Left lung (tissue), 4 donors: ENCODE measurements at regions not wholly inside any gene's neighbourhood (a gene's known extent, or its start where the extent isn't known, plus 50 kb on each side); places are given as distances from the start of the nearest gene placed in this dataset.

ENCODE experiments used
- ATAC-seq: fragments of 200-7000 bp; cut with Tn5 transposase; one replicate; pipeline ENCODE4 v1.9.1; 2020; ENCODE audit warnings: moderate library complexity
- DNase-seq, 4 donors: peaks; one replicate each; pipeline ENCODE4 v3.0.0-alpha.2; 2013 to 2020
- H3K27ac ChIP-seq, 2 donors: fragments of 200-600 bp; sonication (generic) in 1 of 2; one replicate each; pipeline versions ENCODE4 v1.5.0 to v1.8.0; 2020 to 2021
- H3K27me3 ChIP-seq, 2 donors: fragments of 200-600 bp; sonication (generic) in 1 of 2; one replicate each; pipeline versions ENCODE4 v1.5.0 to v1.8.0; 2020 to 2021
- H3K36me3 ChIP-seq, 2 donors: fragments of 200-600 bp; sonication (generic) in 1 of 2; one replicate each; pipeline versions ENCODE4 v1.5.0 to v1.8.0; 2020 to 2021
- H3K4me1 ChIP-seq, 2 donors: fragments of 200-600 bp; one replicate each; pipeline ENCODE4 v1.8.0; 2021
- H3K4me3 ChIP-seq, 2 donors: fragments of 200-600 bp; sonication (generic) in 1 of 2; one replicate each; pipeline versions ENCODE4 v1.5.0 to v1.8.0; 2020 to 2021; ENCODE audit warnings: mild to moderate bottlenecking in 1 of 2
- H3K9me3 ChIP-seq, 2 donors: fragments of 200-600 bp; sonication (generic) in 1 of 2; one replicate each; pipeline versions ENCODE4 v1.5.0 to v1.8.0; 2020 to 2021
- CTCF ChIP-seq, 2 donors: fragments of 200-600 bp; sonication (generic) in 1 of 2; IDR thresholded peaks; one replicate each; pipeline versions ENCODE4 v1.5.0 to v1.8.0; 2021; ENCODE audit warnings: antibody characterized with exemption in 2 of 2
- intact Hi-C, 2 donors: fragments of 100-400 bp; cut with DNase I; formaldehyde crosslinking; loops; one replicate each; pipeline versions ENCODE4 v1.11.2 to v1.14.2; 2022
- donor health status: DM: no; HTN: yes; CAD: no.
- donor health status: DM: no; HTN: no; CAD: no.

GRCh38 chr13:59607780-59608233, 555.9 kb downstream of the DIAPH3 start:
- H3K27me3 ChIP-seq: no peaks in the 10 kb centered on the region
- no peaks in the 10 kb centered on the region for H3K9me3 ChIP-seq
- no peak overlapping the region for H3K4me3 ChIP-seq
- no peak overlapping the region for H3K27ac ChIP-seq
- ATAC-seq (no peak), DNase-seq (no peak)
- TF ChIP-seq CTCF (IDR thresholded peaks at IDR 0.05): no peak
- H3K36me3 ChIP-seq: no peaks in the 10 kb centered on the region
- intact Hi-C loops: no loop called here
- H3K4me1 ChIP-seq: no peaks in the 10 kb centered on the region

- no peak for ATAC-seq
- no peak overlapping the region for H3K27ac ChIP-seq
Measured at GRCh38 chr13:59609421-59609820, 554.3 kb downstream of the DIAPH3 start.

More at GRCh38 chr13:59609421-59609820, 554.3 kb downstream of the DIAPH3 start:
- intact Hi-C loops: no loop called here
- Histone ChIP-seq H3K4me1 (no peaks in the 10 kb centered on the region), H3K9me3 (no peaks in the 10 kb centered on the region), H3K27me3 (no peaks in the 10 kb centered on the region), H3K36me3 (no peaks in the 10 kb centered on the region), H3K4me3 (no peak overlapping the region)
- DNase-seq: no peak
- TF ChIP-seq CTCF (IDR thresholded peaks at IDR 0.05): no peak
